GM21529 (cell line): ENCODE measurements at regions not wholly inside any gene's neighbourhood (a gene's known extent, or its start where the extent isn't known, plus 50 kb on each side); places are given as distances from the start of the nearest gene placed in this dataset.

Experiments
- ATAC-seq: cut with Tn5 transposase; IDR thresholded peaks from one replicate; pipeline ENCODE4 v1.9.1; 2021; ENCODE audit not compliant: unreplicated experiment

GRCh38 chr2:150909613-150910012, 352.1 kb downstream of the RBM43 start:
- ATAC-seq: no peak

GRCh38 chr2:150909090-150909489, 352.6 kb downstream of the RBM43 start:
- ATAC-seq: peak; percentile 77

- no peak for ATAC-seq
Observed at GRCh38 chr2:150907466-150907865, 354.2 kb downstream of the RBM43 start.

- ATAC-seq: no peak
Observed at GRCh38 chr2:150903461-150903860, 358.2 kb downstream of the RBM43 start.

GRCh38 chr2:150903055-150903454, 358.6 kb downstream of the RBM43 start:
- ATAC-seq: no peak

- ATAC-seq: no peak
Observed at GRCh38 chr2:150900913-150901312, 360.8 kb downstream of the RBM43 start.

- no peak for ATAC-seq
Observed at GRCh38 chr2:150895968-150896367, 365.7 kb downstream of the RBM43 start.

- no peak for ATAC-seq
Observed at GRCh38 chr2:150889141-150889540, 372.5 kb downstream of the RBM43 start.

GRCh38 chr2:150888337-150888736, 373.3 kb downstream of the RBM43 start:
- ATAC-seq: no peak

GRCh38 chr2:150887926-150888325, 373.7 kb downstream of the RBM43 start:
- no peak for ATAC-seq

GRCh38 chr2:150885774-150886386, 375.8 kb downstream of the RBM43 start:
- no peak for ATAC-seq

- ATAC-seq: no peak
Observed at GRCh38 chr2:150885236-150885635, 376.4 kb downstream of the RBM43 start.

GRCh38 chr2:150883613-150883895, 378.1 kb downstream of the RBM43 start:
- no peak for ATAC-seq

- no peak for ATAC-seq
Observed at GRCh38 chr2:150882751-150883612, 378.7 kb downstream of the RBM43 start.

- no peak for ATAC-seq
Observed at GRCh38 chr2:150880986-150881385, 380.7 kb downstream of the RBM43 start.

GRCh38 chr2:150878356-150878755, 383.3 kb downstream of the RBM43 start:
- no peak for ATAC-seq

GRCh38 chr2:150876251-150876950, 385.3 kb downstream of the RBM43 start:
- ATAC-seq: no peak

- ATAC-seq: no peak
Observed at GRCh38 chr2:150873396-150873772, 385.9 kb upstream of the RND3 start.

- no peak for ATAC-seq
Observed at GRCh38 chr2:150872756-150873395, 385.4 kb upstream of the RND3 start.

- ATAC-seq: no peak
Observed at GRCh38 chr2:150866431-150866830, 379.0 kb upstream of the RND3 start.

- ATAC-seq: no peak
Observed at GRCh38 chr2:150863691-150864090, 376.2 kb upstream of the RND3 start.

- no peak for ATAC-seq
Observed at GRCh38 chr2:150860301-150860700, 372.8 kb upstream of the RND3 start.
